KOPT-K1 (cell line): ENCODE measurements at regions not wholly inside any gene's neighbourhood (a gene's known extent, or its start where the extent isn't known, plus 50 kb on each side); places are given as distances from the start of the nearest gene placed in this dataset.
"Not testable (repeated sequence)": the region's sequence is repeated elsewhere in the genome, so short reads cannot be mapped to it uniquely, and the experiment has no call there.

Experiments
- H3K27ac ChIP-seq: fragments of 200-600 bp; sonication (generic); 2 replicates; pipeline ENCODE4 v1.5.1; 2016; ENCODE audit warnings: antibody characterized with exemption, mild to moderate bottlenecking, low read depth, low read length; ENCODE audit not compliant: poor library complexity, severe bottlenecking
- H3K36me3 ChIP-seq: fragments of 200-600 bp; sonication (generic); 2 replicates; pipeline ENCODE4 v1.5.1; 2017; ENCODE audit warnings: antibody characterized with exemption, mild to moderate bottlenecking, low read length, moderate library complexity; ENCODE audit not compliant: insufficient read depth
- H3K9me3 ChIP-seq: fragments of 200-600 bp; sonication (generic); 2 replicates; pipeline ENCODE4 v1.5.1; 2017; ENCODE audit warnings: antibody characterized with exemption, low read length, mild to moderate bottlenecking; ENCODE audit not compliant: insufficient read depth, poor library complexity, severe bottlenecking

DNA sequence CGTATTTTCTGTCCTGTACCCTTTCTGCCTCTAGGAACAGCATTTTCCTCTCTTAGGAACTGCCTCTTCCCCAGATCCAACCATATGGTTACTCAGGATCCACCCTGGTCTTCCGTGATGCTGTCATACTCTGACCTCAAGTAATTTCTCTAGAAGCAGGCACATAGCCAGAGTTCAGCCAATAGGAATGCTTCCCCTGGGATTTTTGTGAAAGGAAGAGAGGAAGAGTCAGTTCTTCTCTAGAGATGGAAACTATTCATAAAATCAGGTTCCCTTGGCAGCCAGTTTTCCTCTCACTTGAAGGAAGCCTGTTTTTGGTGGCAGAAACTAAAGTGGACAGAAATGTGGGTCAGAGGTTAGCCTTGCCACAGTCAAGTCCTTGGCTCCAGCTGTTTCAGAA, 400.1 kb upstream of the PCSK5 start:
- Histone ChIP-seq H3K36me3 (no peaks in the 10 kb centered on the region), H3K27ac (no peak overlapping the region), H3K9me3 (no peaks in the 10 kb centered on the region)

DNA sequence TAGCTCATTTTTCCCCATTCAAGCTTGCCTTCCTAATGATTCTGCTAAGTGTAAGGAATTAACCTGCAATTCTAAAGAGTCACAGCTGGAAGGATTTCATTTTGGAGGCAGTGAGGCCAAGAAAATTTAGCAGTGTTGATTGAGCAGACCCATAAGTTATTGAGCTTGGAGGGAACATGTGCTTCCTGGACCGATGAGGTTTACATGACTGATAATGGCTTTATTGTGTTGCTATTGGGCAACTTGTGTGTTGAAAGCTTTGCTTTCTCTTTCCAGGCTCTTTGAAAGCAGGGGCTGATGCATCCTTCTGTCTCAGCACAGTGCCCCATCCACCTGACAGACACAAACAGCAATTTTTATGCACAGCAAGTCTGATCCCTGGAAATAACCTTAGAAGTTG, 398.9 kb upstream of the PCSK5 start:
- H3K9me3 ChIP-seq: no peaks in the 10 kb centered on the region
- H3K27ac ChIP-seq: no peak overlapping the region
- no peaks in the 10 kb centered on the region for H3K36me3 ChIP-seq

DNA sequence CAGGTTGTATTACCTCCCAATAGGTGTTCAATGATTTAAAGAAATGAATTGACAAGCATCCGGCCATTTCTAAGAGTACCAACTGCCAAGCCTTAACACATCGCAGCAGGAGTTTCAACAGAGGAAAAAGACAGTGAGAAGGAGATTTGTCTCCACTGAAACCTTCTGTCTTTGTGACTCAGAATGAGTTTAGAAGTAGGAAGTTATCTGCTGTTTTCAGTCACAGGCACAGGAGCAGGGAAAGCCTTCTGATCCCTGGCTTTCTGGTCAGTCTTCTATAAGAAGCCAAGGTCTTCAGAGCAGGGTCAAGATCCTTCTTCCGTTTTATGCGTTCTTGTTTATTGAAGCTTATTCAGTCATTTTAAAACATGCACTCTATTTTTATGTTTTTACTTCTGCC, 390.7 kb upstream of the PCSK5 start:
- H3K9me3 ChIP-seq: no peaks in the 10 kb centered on the region
- no peaks in the 10 kb centered on the region for H3K36me3 ChIP-seq
- H3K27ac ChIP-seq: no peak overlapping the region

DNA sequence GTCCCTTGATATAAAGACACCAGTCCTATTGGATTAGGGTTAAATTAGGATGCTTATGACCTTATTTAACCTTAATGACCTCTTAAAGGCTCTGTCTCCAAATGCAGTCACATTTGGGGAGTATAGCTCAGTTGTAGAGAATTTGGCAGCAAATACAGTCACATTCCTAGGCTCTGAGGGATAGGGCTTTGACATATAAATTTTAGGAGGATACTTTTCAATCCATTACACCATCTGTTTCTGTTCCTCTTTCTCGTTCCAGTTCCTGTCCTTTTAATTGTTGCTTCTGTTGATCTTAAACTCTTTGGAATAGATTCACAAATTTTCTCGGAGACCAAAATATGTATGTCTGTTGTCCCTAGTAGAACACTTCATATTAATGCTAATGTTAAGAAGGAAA, 390.0 kb upstream of the PCSK5 start:
- Histone ChIP-seq H3K9me3 (no peaks in the 10 kb centered on the region), H3K27ac (no peak overlapping the region), H3K36me3 (no peaks in the 10 kb centered on the region)

DNA sequence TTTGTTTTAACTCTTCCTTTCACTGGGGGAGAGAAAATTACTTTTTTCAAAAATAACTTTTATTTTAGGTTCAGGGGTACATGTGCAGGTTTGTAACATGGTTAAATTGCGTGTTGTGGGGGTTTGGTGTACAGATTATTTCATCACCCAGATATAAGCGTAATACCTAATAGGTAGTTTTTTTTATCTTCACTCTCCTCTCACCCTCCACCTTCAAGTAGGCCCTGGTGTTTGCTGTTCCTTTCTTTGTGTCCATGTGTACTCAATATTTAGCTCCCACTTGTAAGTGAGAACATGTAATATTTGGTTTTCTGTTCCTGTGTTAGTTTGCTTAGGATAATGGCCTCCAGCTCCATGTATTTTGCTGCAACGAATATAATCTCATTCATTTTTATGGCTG, 389.5 kb upstream of the PCSK5 start:
- H3K36me3 ChIP-seq, H3K27ac ChIP-seq, H3K9me3 ChIP-seq: not testable (repeated sequence)

DNA sequence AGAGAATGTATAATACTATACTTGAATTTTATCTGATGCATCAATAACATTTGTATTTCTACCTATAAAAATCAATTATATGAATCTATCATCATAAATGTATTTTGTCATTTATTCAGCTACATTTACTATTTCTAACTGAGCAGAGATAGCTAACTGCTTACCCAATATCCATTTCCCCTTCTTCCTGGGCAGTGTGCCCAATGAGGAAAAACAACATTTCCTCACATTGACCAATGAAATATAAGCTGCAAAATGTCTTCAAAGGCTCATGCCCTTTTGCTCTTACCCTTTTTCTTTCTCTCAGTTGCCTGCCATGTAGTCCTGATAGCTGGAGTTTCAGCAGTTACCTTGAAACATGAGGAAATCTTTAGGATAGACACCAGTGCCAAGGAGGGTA, 385.8 kb upstream of the PCSK5 start:
- Histone ChIP-seq H3K9me3 (no peaks in the 10 kb centered on the region), H3K36me3 (no peaks in the 10 kb centered on the region), H3K27ac (no peak overlapping the region)

DNA sequence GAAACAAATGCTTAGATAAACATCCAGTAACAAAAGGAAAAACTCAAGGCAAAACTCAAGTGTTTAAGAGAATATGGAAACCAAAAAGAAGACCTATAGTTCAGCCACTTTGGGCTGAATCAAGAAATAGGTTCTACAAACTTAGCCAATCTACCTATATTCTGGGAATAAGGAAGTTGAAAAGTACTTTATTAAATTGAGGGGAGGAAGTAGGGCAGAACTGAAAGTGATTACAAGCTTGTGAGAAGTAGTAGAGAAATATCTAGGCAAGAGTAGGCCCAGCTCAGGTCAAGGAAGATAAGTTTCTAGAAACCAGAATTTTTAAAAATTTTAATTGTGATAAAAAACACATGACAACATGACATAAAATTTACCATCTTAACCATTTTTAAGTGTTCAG, 384.8 kb upstream of the PCSK5 start:
- H3K9me3 ChIP-seq: no peaks in the 10 kb centered on the region
- H3K36me3 ChIP-seq: no peaks in the 10 kb centered on the region
- H3K27ac ChIP-seq: no peak overlapping the region

DNA sequence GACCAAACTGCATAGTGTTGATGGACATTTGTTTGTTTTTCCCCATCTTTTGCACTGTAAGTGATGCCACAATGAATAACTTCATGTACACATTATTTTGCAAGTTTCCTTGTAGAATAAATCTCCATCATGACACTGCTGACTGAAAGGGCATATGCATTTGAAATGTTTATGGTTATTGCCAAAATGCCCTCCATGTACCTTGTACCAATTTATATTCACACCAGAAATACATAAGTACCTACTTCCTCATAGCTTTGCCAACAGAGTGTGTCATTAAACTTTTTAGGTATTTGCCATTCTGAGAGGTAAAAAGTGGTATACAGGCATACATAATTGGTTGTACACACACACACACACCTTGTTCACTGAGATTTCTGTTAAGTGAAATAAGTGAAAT, 361.0 kb upstream of the PCSK5 start:
- Histone ChIP-seq H3K36me3 (no peaks in the 10 kb centered on the region), H3K27ac (no peak overlapping the region), H3K9me3 (no peaks in the 10 kb centered on the region)

DNA sequence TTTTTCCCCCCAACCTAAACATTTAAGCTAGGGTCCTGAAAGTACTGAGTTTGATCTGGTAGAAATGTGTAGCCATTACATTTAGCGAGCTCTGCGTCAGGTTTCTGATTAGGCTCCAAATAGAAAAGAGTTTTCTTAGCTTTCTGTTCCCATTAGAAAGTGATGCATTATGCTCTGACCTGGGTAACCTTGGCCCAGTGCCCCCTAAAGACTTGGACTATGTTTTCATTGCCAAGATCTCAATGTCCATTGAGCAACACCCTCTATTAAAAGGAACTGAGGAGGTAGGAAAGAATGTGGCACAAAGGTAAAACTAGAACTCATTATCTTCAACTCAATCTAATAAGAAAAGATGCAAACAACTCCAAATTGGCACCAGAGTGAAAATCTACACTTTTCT, 358.9 kb upstream of the PCSK5 start:
- no peaks in the 10 kb centered on the region for H3K36me3 ChIP-seq
- no peaks in the 10 kb centered on the region for H3K9me3 ChIP-seq
- no peak overlapping the region for H3K27ac ChIP-seq

DNA sequence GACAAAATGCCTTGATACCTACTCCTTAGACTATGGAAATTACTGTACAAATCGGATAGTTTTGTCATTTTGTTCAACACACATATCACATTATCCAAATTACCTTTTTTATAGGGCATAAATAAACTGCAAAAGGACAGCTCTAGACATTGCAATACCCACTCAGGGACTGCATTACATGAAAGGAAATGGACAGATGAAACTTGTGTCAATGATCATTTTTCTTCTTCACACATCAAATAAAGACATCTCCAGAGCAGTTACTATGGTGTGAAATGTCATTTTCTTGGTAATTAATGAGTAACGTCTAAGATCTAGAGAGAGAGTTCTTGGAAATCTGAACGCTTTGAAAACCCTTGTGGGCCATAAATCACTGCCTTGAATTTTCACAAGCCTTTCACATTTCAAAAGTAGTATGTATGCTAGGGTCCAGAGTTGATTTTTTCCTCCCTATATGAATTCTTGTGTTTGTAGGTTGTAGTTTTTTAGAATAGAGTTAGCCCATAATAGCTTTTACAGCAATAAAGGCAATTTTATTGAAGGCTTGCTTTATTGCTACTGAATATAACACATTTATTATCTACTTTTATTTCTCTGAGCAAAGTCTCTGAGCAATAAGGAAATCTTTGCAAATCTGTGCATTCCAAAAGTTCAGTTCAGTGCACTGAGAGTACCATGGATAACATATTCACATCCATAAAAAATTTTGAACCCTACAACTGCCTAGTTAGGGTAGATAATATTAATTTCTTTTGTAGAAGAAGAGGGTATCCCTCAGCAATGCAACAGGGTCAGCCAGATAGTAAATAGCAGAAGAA, 358.0 kb upstream of the PCSK5 start:
- Histone ChIP-seq H3K9me3 (no peaks in the 10 kb centered on the region), H3K27ac (no peak overlapping the region), H3K36me3 (no peaks in the 10 kb centered on the region)

DNA sequence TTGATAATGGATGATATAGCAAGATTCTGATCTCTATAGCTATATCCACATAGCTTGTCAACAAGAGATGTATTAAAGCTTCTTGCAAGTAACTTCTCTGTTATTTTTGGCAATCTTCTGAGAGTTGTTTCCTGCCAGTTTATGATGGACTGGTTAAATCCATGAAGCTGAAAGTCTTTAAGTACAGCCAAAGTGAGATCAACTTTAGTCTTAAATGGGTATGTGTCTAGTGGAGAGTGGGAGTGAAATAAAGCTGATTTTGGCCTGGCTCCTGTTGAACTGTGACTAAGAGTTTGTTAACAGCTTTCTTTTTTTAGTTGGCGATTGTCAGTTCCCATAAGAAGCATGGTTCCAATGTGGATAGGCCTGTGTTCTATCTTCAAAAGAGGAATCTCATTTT, 350.9 kb upstream of the PCSK5 start:
- no peaks in the 10 kb centered on the region for H3K36me3 ChIP-seq
- H3K27ac ChIP-seq: no peak overlapping the region
- H3K9me3 ChIP-seq: no peaks in the 10 kb centered on the region

DNA sequence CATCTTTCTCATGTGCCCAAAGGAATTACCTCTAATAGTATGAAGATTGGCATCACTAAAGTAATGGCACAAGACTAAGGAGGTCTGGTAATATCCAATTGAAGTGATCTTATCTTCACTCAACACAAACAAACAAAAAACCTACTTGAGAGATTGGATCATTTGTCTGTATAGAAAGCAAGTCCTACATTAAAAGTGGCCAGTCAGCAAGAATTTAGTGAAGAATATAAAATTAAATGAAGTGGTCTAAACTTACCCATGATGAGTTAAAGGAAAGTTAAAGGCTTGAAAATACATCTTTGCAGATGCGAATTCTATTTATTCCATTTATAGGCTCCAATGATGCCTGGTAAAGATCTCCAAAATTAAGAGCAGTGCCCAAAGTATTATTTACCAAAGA, 350.3 kb upstream of the PCSK5 start:
- H3K27ac ChIP-seq: no peak overlapping the region
- H3K36me3 ChIP-seq: no peaks in the 10 kb centered on the region
- no peaks in the 10 kb centered on the region for H3K9me3 ChIP-seq

DNA sequence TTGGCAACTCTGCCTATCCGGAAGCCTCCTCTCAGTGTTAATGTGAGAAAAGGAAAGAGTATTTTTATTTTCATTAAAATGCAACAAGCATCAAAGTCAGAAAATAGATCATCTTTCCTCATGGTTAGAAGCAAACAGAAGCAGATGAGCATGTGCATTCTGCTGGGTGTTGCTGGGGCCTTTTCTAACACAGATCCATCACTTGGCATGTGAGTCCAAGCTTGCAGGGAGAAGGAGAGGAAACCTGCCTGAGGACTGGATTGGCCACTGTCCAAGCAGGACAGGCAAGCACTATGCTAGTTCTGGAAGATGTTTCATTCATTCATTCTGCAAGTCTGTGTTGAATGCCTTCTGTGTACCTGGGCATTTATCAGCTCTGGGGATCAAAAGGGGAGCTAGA, 348.7 kb upstream of the PCSK5 start:
- Histone ChIP-seq H3K27ac (no peak overlapping the region), H3K9me3 (no peaks in the 10 kb centered on the region), H3K36me3 (no peaks in the 10 kb centered on the region)

DNA sequence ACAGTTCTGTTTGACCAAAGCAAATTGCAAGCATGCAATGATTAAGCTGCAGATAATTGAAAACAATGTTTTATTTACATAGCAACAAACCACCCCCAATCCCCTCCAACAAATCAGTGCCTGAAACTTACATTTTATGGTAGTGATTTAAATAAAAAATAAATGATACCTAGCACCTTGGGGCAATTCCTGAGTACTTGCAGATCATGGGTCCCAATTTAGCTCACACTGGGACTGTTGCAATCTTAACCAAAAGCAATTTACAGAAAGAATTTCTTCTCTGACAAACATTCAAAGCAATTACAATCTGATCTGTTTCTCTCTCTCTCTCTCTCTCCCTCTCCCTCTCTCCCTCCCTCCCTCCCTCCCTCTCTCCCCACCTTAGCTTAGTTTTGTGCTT, 345.7 kb upstream of the PCSK5 start:
- Histone ChIP-seq H3K27ac (no peak overlapping the region), H3K9me3 (no peaks in the 10 kb centered on the region), H3K36me3 (no peaks in the 10 kb centered on the region)

DNA sequence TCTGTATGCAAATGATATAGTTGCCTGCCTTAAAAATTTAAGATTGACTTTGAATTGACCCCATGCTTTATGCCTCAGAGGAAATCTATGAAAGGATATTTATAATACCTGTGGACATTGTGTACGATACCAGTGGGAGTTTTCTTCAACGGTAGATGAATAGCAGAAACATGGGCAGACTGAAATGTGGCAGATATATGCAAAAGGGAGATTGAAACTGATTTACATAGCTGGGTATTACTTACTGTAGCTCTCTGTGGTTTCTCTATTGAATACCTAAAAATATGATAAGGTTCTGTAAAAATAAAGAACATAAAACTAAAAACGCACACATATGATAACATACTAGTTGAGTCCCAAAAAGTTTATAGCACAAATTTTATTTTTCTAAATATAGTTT, 345.2 kb upstream of the PCSK5 start:
- Histone ChIP-seq H3K27ac (no peak overlapping the region), H3K36me3 (no peaks in the 10 kb centered on the region), H3K9me3 (no peaks in the 10 kb centered on the region)

DNA sequence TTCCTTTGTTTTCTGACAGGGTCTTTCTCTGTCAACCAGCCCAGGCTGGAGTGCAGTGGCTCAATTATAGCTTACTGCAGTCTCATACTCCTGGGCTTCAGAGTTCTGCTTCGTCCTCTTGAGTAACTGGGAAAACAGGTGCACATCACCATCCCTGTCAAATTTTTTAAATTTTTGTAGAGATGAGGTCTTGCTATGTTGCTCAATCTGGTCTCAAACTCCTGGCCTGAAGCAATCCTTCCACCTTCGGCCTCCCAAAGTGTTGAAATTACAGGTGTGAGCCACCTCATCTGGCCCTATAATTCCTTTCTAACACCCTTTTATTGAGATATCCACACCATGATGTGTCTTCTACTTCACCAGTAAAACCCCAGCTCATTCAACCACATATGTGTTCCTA, 341.6 kb upstream of the PCSK5 start:
- Histone ChIP-seq H3K36me3 (no peaks in the 10 kb centered on the region), H3K27ac (no peak overlapping the region), H3K9me3 (no peaks in the 10 kb centered on the region)
